Upper lobe of left lung (tissue), 4 donors: ENCODE measurements at regions not wholly inside any gene's neighbourhood (a gene's known extent, or its start where the extent isn't known, plus 50 kb on each side); places are given as distances from the start of the nearest gene placed in this dataset.

Experiments used
- EP300 ChIP-seq, 4 donors: sonication (generic); formaldehyde crosslinking; IDR thresholded peaks; one replicate each; pipeline ENCODE4 v1.5.1; 2017; ENCODE audit warnings: antibody characterized with exemption in 4 of 4, control low read depth in 2 of 4
- POLR2A ChIP-seq, 4 donors: fragments of 450-650 bp; IDR thresholded peaks; one replicate each; pipeline ENCODE4 v1.5.1; 2016 to 2017; ENCODE audit warnings: antibody characterized with exemption in 4 of 4, mild to moderate bottlenecking in 2 of 4
- POLR2AphosphoS5 ChIP-seq, 2 donors: sonication (generic); formaldehyde crosslinking; IDR thresholded peaks; one replicate each; pipeline ENCODE4 v1.5.1; 2017; ENCODE audit warnings: antibody characterized with exemption in 2 of 2
- TF ChIP-seq, protein P1 (sequence below), 6 experiments: fragments of 450-650 bp in 4 of 6; fragments of 200-600 bp in 2 of 6; sonication (generic) in 2 of 6; IDR thresholded peaks; one replicate each; pipeline ENCODE4 v1.5.1; 2016 to 2019; ENCODE audit warnings: antibody characterized with exemption in 6 of 6

DNA sequence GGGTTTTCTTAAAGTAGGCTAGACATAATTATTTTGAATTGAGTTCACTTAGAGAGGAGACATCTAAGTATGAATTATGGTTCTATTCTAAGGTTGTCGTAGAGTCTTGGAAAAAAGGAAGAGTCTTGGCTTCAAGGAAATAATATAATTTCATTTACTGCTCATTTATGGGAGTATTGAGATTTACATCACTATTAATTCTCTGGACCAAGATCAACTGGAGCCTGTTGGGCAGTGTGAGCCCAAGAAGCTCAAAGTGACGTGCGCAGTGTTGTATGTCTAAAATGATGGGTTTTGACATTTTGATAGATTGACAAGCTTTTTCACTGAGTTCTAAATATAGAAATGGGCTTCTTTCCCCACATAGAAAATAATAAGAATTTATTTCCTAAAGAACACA lies 154.7 kb downstream of the QPCT start:
- TF ChIP-seq, protein P1, sequence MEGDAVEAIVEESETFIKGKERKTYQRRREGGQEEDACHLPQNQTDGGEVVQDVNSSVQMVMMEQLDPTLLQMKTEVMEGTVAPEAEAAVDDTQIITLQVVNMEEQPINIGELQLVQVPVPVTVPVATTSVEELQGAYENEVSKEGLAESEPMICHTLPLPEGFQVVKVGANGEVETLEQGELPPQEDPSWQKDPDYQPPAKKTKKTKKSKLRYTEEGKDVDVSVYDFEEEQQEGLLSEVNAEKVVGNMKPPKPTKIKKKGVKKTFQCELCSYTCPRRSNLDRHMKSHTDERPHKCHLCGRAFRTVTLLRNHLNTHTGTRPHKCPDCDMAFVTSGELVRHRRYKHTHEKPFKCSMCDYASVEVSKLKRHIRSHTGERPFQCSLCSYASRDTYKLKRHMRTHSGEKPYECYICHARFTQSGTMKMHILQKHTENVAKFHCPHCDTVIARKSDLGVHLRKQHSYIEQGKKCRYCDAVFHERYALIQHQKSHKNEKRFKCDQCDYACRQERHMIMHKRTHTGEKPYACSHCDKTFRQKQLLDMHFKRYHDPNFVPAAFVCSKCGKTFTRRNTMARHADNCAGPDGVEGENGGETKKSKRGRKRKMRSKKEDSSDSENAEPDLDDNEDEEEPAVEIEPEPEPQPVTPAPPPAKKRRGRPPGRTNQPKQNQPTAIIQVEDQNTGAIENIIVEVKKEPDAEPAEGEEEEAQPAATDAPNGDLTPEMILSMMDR (IDR thresholded peaks at IDR 0.05): no peak
- no peak for TF ChIP-seq POLR2A (IDR thresholded peaks at IDR 0.05)
- no peak for TF ChIP-seq EP300 (IDR thresholded peaks at IDR 0.05)
- TF ChIP-seq POLR2AphosphoS5 (IDR thresholded peaks at IDR 0.05): no peak
